Left forelimb (tissue), 1 donor: ENCODE measurements at regions not wholly inside any gene's neighbourhood (a gene's known extent, or its start where the extent isn't known, plus 50 kb on each side); places are given as distances from the start of the nearest gene placed in this dataset.
"Not testable (repeated sequence)": the region's sequence is repeated elsewhere in the genome, so short reads cannot be mapped to it uniquely, and the experiment has no call there.

Experiments used
- DNase-seq: peaks from one replicate; pipeline ENCODE4 v3.0.0-alpha.2; 2018; ENCODE audit warnings: low spot score

GRCh38 chr13:78540058-78540457 is 63.3 kb downstream of the POU4F1 start:
- DNase-seq: no peak

DNA sequence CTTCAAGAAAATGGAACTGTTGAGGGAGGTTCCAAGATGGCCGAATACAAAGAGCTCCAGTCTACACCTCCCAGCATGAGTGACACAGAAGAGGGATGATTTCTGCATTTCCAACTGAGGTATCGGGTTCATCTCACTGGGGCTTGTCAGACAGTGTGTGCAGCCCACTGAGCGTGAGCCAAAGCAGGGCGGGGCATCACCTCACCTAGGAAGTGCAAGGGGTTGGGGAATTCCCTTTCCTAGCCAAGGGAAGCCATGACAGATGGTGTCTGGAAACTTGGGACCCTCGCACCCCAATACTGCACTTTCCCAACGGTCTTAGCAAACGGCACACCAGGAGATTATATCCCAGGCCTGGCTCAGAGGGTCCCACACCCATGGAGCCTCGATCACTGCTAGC is 77.3 kb downstream of the POU4F1 start:
- DNase-seq: not testable (repeated sequence)

DNA sequence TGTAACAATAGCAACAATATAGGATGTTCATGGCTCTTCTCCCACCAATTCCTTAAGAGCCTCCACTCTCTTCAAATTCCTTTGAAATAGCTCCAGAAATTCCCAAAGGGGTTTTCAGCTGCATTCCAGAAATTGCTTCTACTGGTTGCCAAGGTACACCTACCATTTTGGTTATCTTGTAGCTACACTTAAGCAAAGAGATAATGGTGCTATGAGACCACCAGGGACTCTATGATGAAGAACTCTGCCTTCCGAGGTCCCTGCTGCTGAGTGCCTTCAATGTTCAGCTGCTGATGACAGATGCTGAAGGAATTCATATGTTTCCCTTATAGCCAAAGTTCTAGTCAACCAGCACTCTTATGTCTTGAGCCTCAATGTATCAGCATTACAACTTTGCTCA is 78.4 kb downstream of the POU4F1 start:
- DNase-seq: no peak

DNA sequence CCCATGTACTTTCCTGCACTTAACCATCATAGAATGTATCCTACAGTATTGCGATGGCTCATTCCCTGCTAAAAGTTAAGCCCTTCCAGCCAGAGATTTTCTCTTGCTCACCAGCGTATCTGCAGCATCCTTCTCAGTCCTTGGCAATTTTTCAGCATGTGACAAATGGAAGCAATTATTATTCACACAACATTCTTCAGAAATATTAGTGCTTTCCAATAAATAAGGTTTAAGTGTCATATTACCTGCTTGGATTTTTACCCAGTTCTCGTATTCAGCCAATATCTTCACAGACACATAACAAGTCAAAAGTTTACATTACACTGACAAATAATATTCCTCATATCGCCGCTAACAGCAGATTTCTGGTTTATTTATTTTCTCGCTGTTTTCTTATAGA is 82.3 kb downstream of the POU4F1 start:
- DNase-seq: no peak

DNA sequence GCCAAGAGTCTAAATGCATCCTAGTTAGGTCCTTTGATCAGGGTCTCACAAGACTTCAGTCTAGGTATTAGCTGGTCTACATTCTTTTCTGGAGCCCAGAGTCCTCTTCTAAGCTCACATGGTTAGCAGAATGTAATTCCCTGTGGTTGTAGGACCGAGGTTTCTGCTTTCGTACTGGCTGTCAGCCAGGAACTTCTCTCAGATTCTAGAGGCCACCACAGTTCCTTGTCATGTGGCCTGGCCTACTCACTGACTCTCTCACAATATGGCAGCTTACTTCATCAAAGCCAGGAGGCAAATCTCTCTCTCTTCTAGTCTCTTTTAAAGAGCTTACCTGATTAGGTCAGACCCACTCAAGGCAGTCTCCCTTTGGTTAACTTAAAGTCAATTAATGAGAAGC is 82.9 kb downstream of the POU4F1 start:
- DNase-seq: no peak

- DNase-seq: not testable (repeated sequence)
These were observed 84.9 kb downstream of the POU4F1 start for GRCh38 chr13:78518482-78518881.

GRCh38 chr13:78499802-78500201 is 103.5 kb downstream of the POU4F1 start:
- DNase-seq: no peak

DNA sequence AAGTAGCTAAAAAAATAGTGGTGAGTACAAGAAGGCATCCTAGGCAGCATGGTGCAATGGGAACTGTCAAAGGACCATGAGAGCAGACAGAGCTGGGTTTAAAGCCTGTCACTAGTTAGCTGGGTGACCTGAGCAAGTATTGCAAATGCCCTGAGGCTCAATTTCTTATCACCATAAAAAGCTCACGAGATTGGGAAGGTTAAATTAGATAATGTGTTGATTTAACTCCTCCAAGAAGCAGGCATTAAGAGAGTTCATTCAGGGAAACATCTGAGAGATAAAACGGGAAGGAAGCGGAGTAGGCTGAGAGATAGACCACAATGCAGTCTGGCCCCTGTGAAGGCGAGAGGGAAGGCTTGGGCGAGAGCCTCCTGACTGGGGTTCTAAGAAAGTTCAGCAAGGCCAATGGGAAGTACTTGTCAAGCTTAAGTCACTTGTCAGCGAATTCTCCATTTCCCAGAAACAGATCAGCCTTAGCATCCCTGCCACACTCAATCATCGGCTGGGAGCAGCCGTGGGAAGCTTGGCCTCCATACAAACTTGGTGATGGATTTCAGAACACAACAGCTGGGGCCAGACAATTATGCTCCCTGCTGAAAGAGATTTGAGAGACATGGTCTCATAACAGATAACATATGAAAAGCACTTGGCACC is 105.5 kb downstream of the POU4F1 start:
- DNase-seq: no peak

- no peak for DNase-seq
These were observed 111.4 kb downstream of the POU4F1 start for GRCh38 chr13:78491978-78492377.

- not testable (repeated sequence) for DNase-seq
These were observed 113.1 kb downstream of the POU4F1 start for GRCh38 chr13:78490225-78490624.

DNA sequence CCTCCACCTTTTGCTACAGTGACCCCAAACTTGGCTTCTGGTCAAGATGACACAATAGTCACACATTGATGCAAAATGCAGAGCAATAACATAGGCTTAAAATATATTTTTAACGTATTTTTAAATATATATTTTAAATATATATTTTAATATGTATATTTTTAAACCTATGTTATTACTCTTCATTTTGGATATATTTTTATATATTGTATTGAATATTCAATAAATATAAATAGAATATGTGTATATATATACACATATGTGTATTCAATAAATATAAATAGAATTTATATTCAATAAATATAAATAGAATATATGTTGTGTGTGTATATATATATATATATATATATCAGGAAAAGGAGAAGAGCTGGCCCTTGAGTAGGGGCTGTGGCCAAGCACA is 115.6 kb downstream of the POU4F1 start:
- DNase-seq: no peak

- DNase-seq: no peak
These were observed 117.5 kb downstream of the POU4F1 start for GRCh38 chr13:78485803-78486202.

DNA sequence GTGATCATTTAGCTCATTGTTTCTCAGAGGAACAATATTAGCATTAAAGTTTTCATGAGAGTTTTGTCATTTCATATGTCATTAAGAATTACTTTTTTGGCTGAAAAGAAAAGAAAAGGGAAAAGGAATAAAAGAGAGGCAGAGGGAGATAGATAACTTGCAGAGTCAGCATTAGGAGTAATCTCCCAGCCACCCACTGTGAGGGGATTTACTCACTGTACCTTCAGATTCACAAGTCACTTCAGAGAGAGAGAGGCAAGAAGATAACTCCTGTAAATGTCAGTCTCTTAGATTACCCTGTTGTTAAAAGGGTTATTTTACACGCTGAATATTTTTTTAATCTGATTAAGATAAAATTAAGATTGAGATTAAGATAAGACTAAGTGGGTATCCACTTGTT is 125.2 kb downstream of the POU4F1 start:
- DNase-seq: no peak

GRCh38 chr13:78476910-78477309 is 126.4 kb downstream of the POU4F1 start:
- no peak for DNase-seq

DNA sequence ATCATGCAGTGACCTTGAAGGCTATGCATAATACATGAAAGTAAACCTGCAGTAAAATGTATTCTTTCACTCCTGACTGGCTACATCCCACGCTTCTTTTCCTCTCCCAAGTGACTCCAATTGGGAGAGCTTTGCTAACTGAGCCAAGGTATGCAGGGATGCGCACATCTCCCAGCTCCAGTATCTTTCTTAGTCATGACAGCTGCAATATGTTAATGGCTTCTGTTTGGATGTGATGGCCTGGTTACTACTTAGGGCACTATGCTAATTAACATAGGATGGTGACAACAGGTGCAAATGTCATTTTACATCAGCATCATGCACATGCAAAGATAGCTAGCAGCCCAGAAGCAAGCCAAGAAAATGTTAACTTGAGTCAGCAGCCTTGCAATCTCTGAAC is 134.7 kb downstream of the POU4F1 start:
- DNase-seq: no peak

DNA sequence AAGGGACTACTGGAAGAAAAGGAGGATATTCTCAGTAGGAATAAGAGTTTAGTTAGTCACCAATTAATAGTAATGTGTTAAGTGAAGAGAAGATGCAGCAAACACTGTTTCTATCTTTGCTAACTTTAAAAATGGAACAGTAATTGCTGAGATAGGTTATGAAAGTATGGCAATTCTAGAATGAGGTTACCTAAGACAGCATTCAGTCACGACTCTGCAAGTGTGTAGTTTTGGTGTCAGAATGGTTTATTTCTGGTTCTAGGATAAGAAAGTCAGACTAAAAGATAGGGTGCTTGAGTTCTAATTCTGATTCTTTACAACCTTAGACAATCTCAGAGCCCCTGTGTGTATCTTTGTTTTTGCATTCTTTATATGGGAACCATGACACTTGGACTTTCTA is 138.1 kb downstream of the POU4F1 start:
- no peak for DNase-seq

GRCh38 chr13:78460176-78460575 is 143.2 kb downstream of the POU4F1 start:
- DNase-seq: no peak

DNA sequence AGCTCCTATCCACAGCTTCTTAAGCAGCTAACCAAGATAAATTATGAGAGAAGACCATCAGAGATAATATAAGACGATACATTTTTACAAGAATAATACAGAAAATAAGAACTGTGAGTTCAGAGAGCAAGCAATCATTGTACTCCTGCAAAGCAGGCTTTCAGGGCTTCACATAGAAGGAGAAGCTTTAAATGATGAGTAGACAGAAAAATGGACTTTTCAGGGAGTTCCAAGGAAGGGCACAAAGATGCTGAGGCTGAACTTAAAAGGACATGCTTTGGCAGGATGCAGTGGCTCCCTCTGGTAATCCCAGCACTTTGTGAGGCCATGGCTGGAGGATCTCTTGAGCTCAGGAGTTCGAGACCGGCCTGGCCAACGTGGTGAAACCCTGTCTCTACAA is 159.5 kb downstream of the POU4F1 start:
- DNase-seq: no peak

- DNase-seq: no peak
These were observed 165.6 kb downstream of the POU4F1 start for GRCh38 chr13:78437781-78438180.

GRCh38 chr13:78436311-78436710 is 167.0 kb downstream of the POU4F1 start:
- DNase-seq: no peak

- no peak for DNase-seq
These were observed 172.0 kb downstream of the POU4F1 start for GRCh38 chr13:78431328-78431727.

DNA sequence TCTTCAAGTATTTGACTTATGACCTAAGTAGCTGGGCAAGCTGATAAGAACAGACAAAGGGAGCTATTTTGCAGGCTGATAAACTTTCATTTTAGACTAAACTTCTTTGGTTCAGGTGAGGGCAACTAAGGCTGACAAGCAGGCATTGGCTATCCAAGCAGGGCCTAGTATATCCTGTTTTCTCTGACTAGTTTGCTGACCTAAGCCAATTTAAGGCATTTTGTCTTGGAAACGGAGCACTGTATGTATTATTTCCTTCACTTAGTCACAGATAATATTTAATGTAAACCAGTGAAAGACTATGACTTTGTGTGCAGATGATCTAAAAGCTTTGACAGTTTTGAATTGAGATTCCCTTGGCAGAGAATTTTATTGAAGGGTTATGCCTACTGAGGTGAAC is 172.5 kb downstream of the POU4F1 start:
- DNase-seq: no peak

DNA sequence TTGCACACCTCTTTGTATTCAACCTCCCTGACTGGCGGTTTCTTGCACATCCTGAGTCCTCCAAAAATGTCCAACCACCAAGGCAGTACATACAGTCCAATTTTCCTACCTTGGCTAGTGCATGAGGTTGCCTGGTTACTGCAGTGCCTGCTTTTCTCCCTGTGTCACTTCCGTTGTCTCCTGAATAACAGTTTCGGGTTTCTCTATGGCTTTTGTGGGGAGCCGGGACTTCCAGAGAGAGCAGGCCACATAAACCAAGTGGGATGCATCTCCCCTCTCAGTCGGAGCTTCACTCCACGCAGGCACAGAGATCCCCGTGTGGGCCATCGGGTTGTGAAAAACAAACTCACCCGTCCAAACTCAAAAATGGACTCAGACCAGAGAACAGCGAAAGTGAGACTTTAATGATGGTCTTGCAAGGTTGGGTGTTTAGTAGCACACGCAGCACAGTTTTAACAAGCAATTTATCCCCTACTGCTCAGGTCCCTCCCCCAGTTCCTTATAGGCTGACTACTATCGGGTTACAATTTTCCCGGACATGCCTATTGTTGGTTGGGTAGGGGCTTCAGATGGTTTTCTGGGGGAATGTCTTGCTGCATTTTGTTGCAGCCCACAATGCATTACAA is 173.1 kb downstream of the POU4F1 start:
- DNase-seq: no peak

GRCh38 chr13:78428646-78429045 is 174.7 kb downstream of the POU4F1 start:
- DNase-seq: no peak
